ENCODE measurements at regions not wholly inside any gene's neighbourhood (a gene's known extent, or its start where the extent isn't known, plus 50 kb on each side); places are given as distances from the start of the nearest gene placed in this dataset.
A peak's percentile ranks its signal among the peaks of the same experiment; 100 is the strongest.

DNA sequence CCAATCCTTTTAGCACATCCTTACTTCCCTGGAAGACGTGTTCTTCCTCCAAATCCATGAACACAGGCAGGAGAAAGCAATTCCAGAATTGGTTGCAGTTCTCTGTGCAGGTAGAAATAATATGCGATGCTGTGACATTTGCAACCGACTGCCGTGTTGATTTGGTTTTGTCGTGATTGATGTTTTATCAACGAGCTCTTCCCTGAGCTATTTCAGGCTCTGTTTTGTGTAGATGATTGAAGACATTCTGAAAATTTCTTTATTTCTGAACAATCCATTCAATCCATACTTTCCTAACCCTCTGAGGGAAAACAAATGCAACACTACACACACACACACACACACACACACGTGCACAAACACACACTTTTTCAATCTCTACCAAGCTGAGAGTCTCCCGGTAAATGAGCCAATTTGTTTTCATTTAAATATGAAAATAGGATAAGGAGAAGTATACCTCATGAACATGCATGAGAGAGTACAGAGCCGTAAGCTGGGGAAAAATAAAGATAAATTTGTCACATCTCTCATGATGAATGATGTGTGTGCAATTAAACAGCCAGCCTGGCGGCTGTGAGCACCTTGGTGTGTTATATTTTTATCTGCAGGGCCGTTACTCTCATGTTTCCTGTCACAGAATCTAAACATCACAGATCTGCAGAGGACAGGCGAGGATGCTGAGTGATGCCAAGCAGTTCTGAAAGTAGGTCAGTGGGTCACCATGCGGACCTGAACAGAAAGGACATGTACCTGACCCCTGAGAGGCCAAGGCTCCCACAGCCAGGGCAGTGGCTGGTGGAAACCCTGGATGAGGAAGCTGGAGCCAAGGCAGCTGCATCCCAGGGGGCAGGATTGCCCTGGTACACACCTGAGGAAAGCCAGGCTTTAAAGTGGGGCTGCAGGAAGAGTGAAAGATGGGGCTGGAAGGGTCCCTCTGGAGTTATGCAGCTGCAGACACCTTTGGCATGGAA, 64.8 kb downstream of the PDCL3 start:
- intact Hi-C loops (cut with micrococcal nuclease) = no loop called here
- no peak overlapping the region for H3K4me3 Mint-ChIP-seq (ENCODE audit: low read depth)
- H3K27me3 Mint-ChIP-seq (ENCODE audit: low read depth) = peaks cover 9% of the 10 kb centered on the region
- no peaks in the 10 kb centered on the region for H3K36me3 Mint-ChIP-seq (ENCODE audit: low read depth)
- peaks cover 24% of the 10 kb centered on the region for H3K4me1 Mint-ChIP-seq (ENCODE audit: low read depth)
- no peaks in the 10 kb centered on the region for H3K9me3 Mint-ChIP-seq
- DNase-seq (ENCODE audit: low spot score) = no peak
- no peak overlapping the region for H3K27ac Mint-ChIP-seq

DNA sequence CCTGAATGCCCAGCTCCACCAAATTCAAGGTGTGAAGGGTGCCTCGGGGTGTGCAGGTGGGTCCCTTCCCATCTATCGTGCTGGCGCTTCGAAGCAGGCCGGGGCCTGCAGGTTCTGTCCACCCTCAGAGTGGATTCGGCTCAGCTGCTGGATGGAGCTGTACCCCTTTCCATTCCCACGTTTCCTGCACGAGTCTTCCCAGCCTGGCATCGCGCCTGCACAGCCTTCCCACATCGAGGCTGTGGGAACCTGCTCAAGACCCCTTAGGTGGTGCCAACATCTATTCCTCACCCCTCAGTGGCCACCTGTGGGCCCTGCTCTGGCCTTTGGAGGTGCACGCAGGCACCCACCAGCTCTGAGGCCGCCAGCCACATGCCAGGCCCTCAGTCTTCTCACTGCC, 65.7 kb downstream of the PDCL3 start:
- intact Hi-C loops (cut with micrococcal nuclease) = no loop called here
- Mint-ChIP-seq H3K4me3 (ENCODE audit: low read depth) (no peak overlapping the region), H3K36me3 (ENCODE audit: low read depth) (no peaks in the 10 kb centered on the region), H3K4me1 (ENCODE audit: low read depth) (peaks cover 27% of the 10 kb centered on the region), H3K9me3 (no peaks in the 10 kb centered on the region), H3K27ac (no peak overlapping the region), H3K27me3 (ENCODE audit: low read depth) (peaks cover 9% of the 10 kb centered on the region)
- no peak for DNase-seq (ENCODE audit: low spot score)

DNA sequence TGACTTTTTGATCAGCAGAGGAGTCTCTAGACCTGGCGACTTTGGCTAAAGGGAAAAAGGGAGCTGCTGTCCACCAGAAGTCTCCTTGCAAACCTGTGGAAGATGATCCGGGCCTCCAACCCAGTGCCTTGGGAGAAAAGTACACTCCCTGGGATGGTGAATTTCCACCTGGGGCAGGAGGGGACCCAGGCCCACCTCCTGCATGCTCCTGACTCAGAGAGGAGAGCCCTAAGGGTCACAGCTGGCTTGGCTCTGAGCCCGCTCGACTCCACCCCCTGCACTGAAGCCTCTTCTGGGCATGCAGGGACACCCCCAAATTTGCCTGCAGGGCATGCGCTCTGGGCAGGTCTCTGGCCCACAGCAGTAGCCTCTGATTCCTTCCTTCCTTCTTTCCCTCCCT, 66.5 kb downstream of the PDCL3 start:
- no peak for DNase-seq (ENCODE audit: low spot score)
- no peak overlapping the region for H3K4me3 Mint-ChIP-seq (ENCODE audit: low read depth)
- peaks cover 27% of the 10 kb centered on the region for H3K4me1 Mint-ChIP-seq (ENCODE audit: low read depth)
- no peaks in the 10 kb centered on the region for H3K9me3 Mint-ChIP-seq
- intact Hi-C loops (cut with micrococcal nuclease) = no loop called here
- H3K27ac Mint-ChIP-seq = no peak overlapping the region
- no peaks in the 10 kb centered on the region for H3K36me3 Mint-ChIP-seq (ENCODE audit: low read depth)
- peaks cover 9% of the 10 kb centered on the region for H3K27me3 Mint-ChIP-seq (ENCODE audit: low read depth)

DNA sequence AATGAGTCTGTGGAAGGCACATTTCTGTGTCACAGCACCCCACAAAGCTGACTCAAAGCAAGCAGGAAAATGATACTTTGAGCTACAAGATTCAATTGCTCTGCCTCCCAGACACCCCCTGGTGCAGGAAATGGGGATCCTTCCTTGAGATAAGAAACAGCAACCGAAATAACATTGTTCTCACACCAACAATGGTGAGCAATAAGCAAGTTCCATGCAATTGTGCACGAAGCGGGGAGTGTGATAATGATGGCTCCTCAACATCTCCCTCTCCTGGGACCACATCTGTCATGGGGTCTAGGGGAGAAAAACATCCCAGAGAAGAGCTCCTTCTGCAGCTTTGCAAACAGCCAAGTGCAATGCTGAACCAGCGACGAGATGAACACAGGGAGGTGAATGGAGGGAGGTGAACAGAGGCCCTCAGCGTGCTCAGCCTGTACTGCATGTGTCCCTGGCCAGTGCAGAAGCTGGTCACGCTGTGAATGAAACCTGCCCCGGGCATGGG, 67.7 kb downstream of the PDCL3 start:
- Mint-ChIP-seq H3K36me3 (ENCODE audit: low read depth) (no peaks in the 10 kb centered on the region), H3K9me3 (no peaks in the 10 kb centered on the region), H3K27me3 (ENCODE audit: low read depth) (peaks cover 9% of the 10 kb centered on the region), H3K4me3 (ENCODE audit: low read depth) (peak overlapping the region; percentile 27), H3K27ac (peak overlapping the region; percentile 46), H3K4me1 (ENCODE audit: low read depth) (peaks cover 27% of the 10 kb centered on the region)
- DNase-seq (ENCODE audit: low spot score) = peak; percentile 53
- intact Hi-C loops (cut with micrococcal nuclease) = loop anchor here (2.0 to 10.0 kb wide), 2 partner anchors 50 to 184 kb away; no protein-coding TSS in a partner anchor

DNA sequence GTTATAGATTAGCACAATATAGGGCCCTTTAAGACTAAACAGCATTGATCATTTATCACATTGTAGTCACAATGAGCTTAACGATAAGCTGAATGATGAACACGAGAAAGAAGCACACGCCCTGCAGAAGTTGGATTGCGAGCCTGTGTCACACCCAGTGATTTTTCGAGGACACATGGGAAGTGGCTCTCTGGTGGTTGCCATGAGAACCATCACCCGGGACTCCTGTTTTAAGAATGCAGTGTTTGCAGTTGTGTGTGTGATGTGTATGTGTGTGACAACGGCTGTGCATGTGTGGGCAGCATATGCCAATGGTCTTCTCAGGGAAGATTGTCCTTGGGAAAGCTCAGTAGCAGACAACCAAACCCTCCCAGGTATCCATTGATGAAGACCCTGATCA, 69.2 kb downstream of the PDCL3 start:
- Mint-ChIP-seq H3K4me1 (ENCODE audit: low read depth) (peaks cover 27% of the 10 kb centered on the region), H3K9me3 (no peaks in the 10 kb centered on the region), H3K36me3 (ENCODE audit: low read depth) (no peaks in the 10 kb centered on the region), H3K27ac (no peak overlapping the region), H3K4me3 (ENCODE audit: low read depth) (no peak overlapping the region), H3K27me3 (ENCODE audit: low read depth) (peaks cover 9% of the 10 kb centered on the region)
- intact Hi-C loops (cut with micrococcal nuclease) = loop anchor here (10.0 kb wide), 1 partner anchor 183 kb away; no protein-coding TSS in a partner anchor
- no peak for DNase-seq (ENCODE audit: low spot score)

DNA sequence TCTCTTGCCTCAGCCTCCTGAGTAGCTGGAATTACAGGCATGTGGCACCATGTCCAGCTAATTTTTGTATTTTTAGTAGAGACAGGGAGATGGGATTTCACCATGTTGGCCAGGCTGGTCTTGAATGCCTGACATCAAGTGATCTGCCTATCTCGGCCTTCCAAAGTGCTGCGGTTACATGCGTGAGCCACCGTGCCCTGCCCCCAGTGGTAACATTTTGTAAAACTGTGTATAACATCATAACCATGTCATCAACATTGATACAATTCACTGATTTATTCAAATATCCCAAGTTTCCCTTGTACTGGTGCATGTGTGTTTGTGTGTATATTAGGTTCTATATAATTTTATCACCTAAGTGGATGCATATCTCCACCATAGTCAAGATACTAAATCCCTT, 70.0 kb downstream of the PDCL3 start:
- Mint-ChIP-seq H3K27me3 (ENCODE audit: low read depth) (peaks cover 12% of the 10 kb centered on the region), H3K4me3 (ENCODE audit: low read depth) (no peak overlapping the region), H3K36me3 (ENCODE audit: low read depth) (no peaks in the 10 kb centered on the region), H3K9me3 (no peaks in the 10 kb centered on the region), H3K27ac (no peak overlapping the region), H3K4me1 (ENCODE audit: low read depth) (peaks cover 27% of the 10 kb centered on the region)
- intact Hi-C loops (cut with micrococcal nuclease) = loop anchor here (10.0 kb wide), 1 partner anchor 182 kb away; no protein-coding TSS in a partner anchor
- no peak for DNase-seq (ENCODE audit: low spot score)

DNA sequence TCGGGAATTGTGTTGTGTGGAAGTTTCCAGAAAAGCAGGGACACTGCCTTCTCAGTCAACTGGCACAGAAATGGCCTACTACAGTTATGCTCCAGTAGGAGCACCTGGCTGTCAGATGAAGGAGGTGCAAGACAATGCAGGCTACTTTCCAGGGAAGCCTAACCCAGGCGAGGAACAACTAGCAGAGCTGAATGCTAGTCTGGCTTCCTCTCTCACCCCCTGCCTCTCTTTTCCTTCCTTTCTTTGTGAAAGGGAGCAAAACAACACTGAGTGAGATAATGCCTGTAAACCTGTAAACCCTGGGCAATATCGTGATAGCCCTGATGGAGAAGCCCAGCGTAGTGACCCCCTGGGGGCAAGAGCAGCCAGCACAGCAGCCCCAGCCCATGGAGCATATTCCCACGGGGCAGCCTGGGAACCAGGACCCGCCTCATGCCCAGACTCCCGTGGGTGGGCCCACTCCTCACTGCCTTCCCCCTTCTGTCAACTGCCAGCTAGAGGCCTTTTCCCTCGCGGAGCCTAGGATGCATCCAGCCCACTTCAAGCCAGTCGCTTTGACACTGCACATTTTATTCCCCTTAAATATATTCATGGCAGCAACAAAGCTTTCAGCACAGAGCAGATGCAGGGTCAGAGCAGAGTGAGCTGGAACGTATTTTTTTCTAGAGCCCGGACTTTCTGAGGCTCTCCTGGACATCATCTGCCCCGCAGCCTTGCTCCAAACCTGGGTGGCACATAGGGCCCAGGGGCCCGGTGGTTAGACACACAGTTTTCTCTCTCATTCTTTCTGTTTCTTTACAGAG, 77.0 kb downstream of the PDCL3 start:
- H3K4me1 Mint-ChIP-seq (ENCODE audit: low read depth) = peaks cover 26% of the 10 kb centered on the region
- H3K4me3 Mint-ChIP-seq (ENCODE audit: low read depth) = no peak overlapping the region
- peaks cover 15% of the 10 kb centered on the region for H3K27me3 Mint-ChIP-seq (ENCODE audit: low read depth)
- intact Hi-C loops (cut with micrococcal nuclease) = loop anchor here (10.0 kb wide), 1 partner anchor 175 kb away; no protein-coding TSS in a partner anchor
- no peak overlapping the region for H3K27ac Mint-ChIP-seq
- no peaks in the 10 kb centered on the region for H3K9me3 Mint-ChIP-seq
- no peaks in the 10 kb centered on the region for H3K36me3 Mint-ChIP-seq (ENCODE audit: low read depth)
- DNase-seq (ENCODE audit: low spot score) = no peak

DNA sequence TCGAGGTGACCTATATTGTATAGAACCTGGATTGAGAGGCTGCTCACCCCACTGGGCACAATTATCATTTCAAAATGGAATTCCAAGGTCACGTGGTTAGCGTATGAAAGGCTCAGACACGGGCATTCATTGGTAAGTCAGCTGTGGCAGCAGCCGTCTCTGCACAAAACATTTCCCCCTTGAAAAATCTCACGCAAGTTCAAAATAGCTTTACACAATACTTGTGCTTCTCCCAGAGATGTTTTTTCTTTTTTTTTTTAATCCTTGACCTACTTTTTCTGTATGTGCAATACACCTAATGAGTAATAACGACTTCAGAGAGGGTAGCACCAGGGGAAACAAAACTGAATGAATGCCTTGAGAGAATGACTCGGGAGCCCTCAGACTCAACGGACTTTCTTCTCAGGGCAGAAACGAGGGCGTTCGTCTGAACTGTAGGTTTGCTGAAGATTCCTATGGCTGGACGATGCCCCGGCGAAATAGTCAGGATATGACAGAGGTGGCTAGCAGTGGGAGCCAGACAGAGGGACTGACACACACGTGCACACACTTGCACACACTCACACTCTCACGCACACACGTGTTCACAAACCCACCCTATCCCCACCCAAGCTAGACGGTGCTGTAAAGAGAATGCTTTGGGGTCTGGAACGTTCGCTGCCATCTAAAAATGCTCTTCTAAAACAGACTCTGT, 77.8 kb downstream of the PDCL3 start:
- Mint-ChIP-seq H3K4me1 (ENCODE audit: low read depth) (peaks cover 33% of the 10 kb centered on the region), H3K27me3 (ENCODE audit: low read depth) (peaks cover 15% of the 10 kb centered on the region), H3K9me3 (no peaks in the 10 kb centered on the region), H3K4me3 (ENCODE audit: low read depth) (no peak overlapping the region), H3K36me3 (ENCODE audit: low read depth) (no peaks in the 10 kb centered on the region), H3K27ac (no peak overlapping the region)
- DNase-seq (ENCODE audit: low spot score) = no peak
- intact Hi-C loops (cut with micrococcal nuclease) = no loop called here

DNA sequence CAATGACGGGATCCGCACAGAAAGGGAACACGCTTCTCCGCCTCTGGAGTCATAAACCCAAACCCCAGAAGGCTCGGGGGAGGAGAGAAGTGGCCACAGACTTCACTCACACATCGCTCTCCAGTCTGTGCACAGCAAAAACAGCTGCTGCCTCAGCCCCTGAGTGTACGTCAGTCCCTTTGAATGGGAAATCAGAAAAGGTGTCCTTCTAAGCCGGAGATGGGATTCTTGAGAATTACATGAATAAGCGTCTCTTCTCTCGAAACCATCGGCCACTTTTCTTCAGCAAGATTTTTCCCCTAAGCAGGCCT, 78.3 kb downstream of the PDCL3 start:
- intact Hi-C loops (cut with micrococcal nuclease) = no loop called here
- no peak for DNase-seq (ENCODE audit: low spot score)
- peaks cover 34% of the 10 kb centered on the region for H3K4me1 Mint-ChIP-seq (ENCODE audit: low read depth)
- no peak overlapping the region for H3K27ac Mint-ChIP-seq
- no peaks in the 10 kb centered on the region for H3K9me3 Mint-ChIP-seq
- H3K4me3 Mint-ChIP-seq (ENCODE audit: low read depth) = no peak overlapping the region
- peaks cover 14% of the 10 kb centered on the region for H3K27me3 Mint-ChIP-seq (ENCODE audit: low read depth)
- no peaks in the 10 kb centered on the region for H3K36me3 Mint-ChIP-seq (ENCODE audit: low read depth)

DNA sequence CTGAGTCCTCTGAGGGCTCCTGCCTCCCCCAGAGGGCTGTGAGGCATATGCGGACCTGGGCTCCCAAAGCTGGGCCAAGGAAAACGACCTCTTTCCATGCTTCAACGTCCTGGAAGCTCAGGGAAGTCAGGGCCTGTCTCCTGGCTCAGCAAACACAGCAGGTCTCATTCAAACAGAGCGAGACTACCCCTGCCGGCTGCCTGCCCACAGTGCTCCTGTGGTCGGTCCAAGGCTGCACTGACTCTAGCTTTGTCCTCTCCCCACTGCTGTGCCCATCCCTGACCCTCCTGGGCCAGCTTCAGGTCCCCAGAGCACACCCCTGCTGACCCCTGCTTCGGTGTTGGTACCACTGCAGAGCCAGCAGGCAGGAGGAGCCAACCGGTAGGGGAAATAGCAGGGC, 79.6 kb downstream of the PDCL3 start:
- Mint-ChIP-seq H3K27ac (no peak overlapping the region), H3K4me1 (ENCODE audit: low read depth) (peaks cover 37% of the 10 kb centered on the region), H3K4me3 (ENCODE audit: low read depth) (no peak overlapping the region), H3K9me3 (peaks cover 4% of the 10 kb centered on the region), H3K27me3 (ENCODE audit: low read depth) (peaks cover 6% of the 10 kb centered on the region), H3K36me3 (ENCODE audit: low read depth) (peaks cover 3% of the 10 kb centered on the region)
- DNase-seq (ENCODE audit: low spot score) = no peak
- intact Hi-C loops (cut with micrococcal nuclease) = no loop called here

DNA sequence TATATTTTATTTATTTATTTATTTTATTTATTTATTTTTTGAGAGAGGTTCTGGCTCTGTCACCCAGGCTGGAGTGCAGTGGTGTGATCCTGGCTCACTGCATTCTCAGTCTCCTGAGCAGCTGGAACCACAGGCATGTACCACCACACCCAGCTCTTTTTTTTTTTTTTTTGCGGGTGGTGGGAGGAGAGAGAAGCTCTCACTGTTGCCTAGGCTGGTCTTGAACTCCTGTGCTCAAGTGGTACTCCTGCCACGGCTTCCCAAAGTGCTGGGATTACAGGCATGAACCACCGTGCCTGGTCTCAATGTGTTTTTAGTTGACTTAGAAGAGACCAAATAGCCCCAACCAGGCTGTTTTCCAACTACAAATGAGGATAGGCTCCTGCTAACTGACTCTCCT, 80.7 kb downstream of the PDCL3 start:
- Mint-ChIP-seq H3K27me3 (ENCODE audit: low read depth) (no peaks in the 10 kb centered on the region), H3K9me3 (peaks cover 10% of the 10 kb centered on the region), H3K4me3 (ENCODE audit: low read depth) (no peak overlapping the region), H3K4me1 (ENCODE audit: low read depth) (peaks cover 37% of the 10 kb centered on the region), H3K27ac (no peak overlapping the region), H3K36me3 (ENCODE audit: low read depth) (peaks cover 8% of the 10 kb centered on the region)
- DNase-seq (ENCODE audit: low spot score) = no peak
- intact Hi-C loops (cut with micrococcal nuclease) = no loop called here

DNA sequence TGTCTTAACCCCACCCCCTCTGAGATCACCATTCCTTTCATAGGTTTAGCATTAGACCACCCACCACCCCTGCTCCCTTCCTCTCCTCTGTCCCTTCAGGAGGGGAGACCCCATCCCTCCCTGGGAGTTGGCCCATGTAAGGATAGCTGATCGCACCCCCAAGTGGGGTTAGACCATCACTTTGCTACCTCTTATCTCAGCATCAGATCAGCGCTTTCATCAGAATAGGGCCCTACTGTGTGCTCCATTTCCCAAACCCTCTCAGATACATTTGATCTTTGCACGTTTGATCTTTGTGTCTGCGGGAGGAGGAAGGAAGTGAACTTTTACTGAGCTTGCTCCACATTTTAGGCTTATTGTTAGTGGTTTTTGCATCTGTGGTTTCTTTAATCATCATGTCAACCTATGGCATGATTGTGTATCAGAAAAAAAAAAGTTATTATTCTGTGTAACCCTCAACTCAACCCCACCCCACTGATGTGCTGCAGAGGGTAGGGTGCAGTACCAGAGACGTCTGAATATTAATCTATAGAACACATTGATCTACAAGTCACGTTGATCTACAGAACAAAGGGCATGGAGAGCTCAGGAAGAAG, 81.2 kb downstream of the PDCL3 start:
- intact Hi-C loops (cut with micrococcal nuclease) = no loop called here
- H3K4me3 Mint-ChIP-seq (ENCODE audit: low read depth) = peak overlapping the region; percentile 62
- peaks cover 37% of the 10 kb centered on the region for H3K4me1 Mint-ChIP-seq (ENCODE audit: low read depth)
- peak; percentile 35 for DNase-seq (ENCODE audit: low spot score)
- no peaks in the 10 kb centered on the region for H3K27me3 Mint-ChIP-seq (ENCODE audit: low read depth)
- peak overlapping the region; percentile 80 for H3K27ac Mint-ChIP-seq
- H3K9me3 Mint-ChIP-seq = peaks cover 10% of the 10 kb centered on the region
- H3K36me3 Mint-ChIP-seq (ENCODE audit: low read depth) = peaks cover 8% of the 10 kb centered on the region
